ENCODE measurements at regions not wholly inside any gene's neighbourhood (a gene's known extent, or its start where the extent isn't known, plus 50 kb on each side); places are given as distances from the start of the nearest gene placed in this dataset.

DNA sequence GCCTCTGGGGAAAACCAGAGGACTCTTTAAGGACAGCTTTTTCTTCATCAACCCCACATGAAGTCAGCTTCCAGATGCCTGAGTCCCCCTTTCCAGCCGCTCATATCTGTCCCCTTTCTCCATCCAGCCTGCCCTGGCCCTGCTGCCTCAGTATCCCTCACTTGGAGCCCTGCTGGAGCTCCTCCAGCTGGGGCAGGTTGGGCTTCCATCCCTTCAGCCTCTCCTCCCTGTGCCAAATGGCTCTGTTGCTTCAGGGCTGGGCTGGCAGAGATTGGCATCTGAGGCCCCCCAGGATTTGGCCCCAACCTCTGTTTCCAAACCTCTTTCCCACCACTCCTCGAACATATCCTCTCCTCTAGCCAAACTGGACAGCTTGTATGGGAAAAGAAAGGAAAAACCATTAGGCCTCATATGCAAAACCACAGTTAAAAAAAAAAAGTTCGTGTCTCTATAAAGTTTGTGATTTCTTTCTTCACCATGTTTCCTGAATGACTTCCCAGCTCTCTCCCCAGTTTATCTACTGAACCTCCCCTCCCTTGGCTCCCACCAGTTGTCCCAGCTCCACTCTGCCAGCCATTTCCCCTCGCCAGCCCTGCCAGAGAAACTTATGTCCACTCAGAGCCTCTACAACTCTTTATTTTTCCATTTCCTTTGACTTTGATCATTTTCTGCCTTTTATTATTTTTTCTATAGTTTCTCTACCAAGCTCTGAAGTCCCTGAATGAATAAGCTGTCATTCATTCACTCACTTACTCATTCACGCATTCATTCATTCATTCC is 217.9 kb downstream of the FOXD2 start:
- TF ChIP-seq, protein P1, sequence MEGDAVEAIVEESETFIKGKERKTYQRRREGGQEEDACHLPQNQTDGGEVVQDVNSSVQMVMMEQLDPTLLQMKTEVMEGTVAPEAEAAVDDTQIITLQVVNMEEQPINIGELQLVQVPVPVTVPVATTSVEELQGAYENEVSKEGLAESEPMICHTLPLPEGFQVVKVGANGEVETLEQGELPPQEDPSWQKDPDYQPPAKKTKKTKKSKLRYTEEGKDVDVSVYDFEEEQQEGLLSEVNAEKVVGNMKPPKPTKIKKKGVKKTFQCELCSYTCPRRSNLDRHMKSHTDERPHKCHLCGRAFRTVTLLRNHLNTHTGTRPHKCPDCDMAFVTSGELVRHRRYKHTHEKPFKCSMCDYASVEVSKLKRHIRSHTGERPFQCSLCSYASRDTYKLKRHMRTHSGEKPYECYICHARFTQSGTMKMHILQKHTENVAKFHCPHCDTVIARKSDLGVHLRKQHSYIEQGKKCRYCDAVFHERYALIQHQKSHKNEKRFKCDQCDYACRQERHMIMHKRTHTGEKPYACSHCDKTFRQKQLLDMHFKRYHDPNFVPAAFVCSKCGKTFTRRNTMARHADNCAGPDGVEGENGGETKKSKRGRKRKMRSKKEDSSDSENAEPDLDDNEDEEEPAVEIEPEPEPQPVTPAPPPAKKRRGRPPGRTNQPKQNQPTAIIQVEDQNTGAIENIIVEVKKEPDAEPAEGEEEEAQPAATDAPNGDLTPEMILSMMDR (conservative IDR thresholded peaks at IDR 0.05; ENCODE audit: low read depth, low read length) = no peak
- TF ChIP-seq EZH2 (IDR thresholded peaks at IDR 0.05; ENCODE audit: low read length, unreplicated experiment) = no peak
